DMS53 treated with DMSO at 0.1 percent for 48 hours (cell line): ENCODE measurements at regions not wholly inside any gene's neighbourhood (a gene's known extent, or its start where the extent isn't known, plus 50 kb on each side); places are given as distances from the start of the nearest gene placed in this dataset.

Experiments used
- DNase-seq: peaks from one replicate; lab custom pipeline; 2025; ENCODE audit not compliant: unreplicated experiment; lab: John Stamatoyannopoulos, UW

DNA sequence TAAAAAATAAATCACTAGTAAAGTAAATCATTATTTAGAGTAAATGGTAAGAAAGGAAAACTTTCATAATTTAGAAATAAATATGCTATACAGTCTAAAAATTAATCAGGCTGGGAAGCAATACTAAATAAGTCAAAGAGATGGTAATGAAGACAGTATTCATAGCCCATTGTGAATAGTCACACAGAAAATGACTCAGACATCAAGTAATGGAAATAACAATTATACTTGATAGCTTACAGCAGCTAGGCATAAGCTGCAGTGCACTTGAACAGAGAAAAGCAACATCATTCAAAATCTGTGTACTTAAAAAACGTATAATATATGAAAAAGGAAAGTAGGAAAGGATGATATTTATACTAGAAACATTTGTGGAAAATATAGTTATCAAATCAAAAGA, 642.5 kb upstream of the GNPDA2 start:
- DNase-seq = no peak

DNA sequence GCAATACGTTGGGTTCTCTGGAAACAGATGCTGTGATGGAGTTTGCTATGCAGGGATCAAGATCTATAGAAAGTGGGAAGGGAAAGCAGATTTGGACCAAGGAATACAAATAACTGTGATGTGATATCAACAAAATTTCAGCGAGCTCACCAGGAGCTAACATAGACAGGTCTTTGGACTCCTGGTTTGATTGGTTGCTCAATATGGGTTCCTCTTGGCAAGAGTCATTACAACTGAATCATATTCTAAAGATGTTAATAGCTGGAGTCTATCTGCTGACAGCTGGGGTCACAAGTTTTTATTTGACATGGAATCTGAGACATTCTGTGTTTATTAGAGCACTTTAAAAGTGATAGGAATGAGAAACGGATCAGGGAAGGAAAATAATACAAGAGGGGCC, 637.6 kb upstream of the GNPDA2 start:
- DNase-seq = no peak

DNA sequence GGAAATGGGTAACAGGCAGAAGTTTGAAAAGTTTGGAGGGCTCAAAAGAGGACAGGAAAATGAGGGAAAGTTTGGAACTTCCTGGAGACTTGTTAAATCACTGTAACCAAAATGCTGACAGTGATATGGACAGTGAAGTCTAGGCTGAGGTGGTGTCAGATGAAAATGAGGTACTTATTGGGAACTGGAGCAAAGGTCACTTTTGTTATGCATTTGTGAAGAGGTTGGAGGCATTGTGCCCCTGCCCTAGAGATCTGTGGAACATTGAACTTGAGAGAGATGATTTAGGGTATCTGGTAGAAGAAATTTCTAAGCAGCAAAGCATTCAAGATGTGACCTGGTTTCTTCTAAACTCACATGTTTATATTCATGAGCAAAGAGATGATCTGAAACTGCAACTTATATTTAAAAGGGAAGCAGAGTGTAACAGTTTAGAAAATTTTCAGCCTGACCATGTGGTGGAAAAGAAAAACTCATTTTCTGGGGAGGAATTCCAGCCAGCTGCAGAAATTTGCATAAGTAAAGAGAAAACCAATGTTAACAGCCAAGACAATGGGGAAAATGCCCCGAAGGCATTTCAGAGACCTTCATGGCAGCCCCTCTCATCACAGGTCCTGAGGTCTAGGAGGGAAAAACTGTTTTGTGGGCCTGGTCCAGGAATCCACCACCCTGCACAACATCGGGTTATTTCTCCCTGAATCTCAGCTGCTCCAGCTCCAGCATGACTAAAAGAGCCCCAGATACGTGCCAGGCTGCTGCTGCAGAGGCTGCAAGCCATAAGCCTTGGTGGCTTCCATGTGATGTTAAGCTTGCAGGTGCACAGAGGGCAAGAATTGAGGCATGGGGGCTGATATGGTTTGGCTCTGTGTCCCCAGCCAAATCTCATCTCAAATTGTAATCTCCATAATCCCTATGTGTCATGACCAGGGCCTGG, 632.5 kb upstream of the GNPDA2 start:
- DNase-seq = no peak

DNA sequence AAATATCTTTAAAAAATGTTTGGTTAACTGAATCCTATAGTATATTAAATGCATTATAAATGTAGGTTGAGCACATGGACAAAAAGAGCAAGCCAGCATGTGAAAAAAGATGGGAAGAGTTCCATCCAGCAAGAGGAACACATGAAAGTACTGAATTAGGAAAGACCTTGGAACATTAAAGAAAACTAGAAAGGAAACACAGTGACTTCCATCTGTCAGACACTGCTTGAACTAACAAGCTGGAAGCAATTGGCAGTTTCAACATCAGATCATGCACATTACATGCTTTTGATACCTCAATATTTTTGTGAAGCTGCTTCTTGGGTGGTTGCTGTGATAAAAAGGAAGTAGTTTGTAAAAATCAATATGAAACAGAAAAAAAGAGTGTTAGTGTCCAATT, 626.8 kb upstream of the GNPDA2 start:
- DNase-seq = no peak

DNA sequence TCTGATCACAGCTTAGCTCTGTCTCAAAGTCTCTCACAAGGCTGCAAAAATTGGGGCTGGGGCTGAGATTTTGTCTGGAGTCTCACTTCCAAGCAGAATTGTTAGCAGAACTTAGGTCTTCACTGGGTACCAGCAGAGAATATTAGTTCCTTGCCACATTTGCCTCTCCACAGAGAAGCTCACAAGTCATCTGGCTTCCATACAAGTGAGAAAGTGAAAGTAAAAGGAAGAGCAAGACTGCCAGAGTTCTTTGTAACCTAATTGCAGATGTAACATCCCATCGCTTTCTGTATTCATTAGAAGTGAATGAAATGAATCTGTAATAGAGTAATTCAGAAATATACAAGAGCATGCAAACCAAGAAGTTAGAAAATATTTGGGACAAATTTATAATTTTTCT, 624.1 kb upstream of the GNPDA2 start:
- peak; percentile 54 for DNase-seq

DNA sequence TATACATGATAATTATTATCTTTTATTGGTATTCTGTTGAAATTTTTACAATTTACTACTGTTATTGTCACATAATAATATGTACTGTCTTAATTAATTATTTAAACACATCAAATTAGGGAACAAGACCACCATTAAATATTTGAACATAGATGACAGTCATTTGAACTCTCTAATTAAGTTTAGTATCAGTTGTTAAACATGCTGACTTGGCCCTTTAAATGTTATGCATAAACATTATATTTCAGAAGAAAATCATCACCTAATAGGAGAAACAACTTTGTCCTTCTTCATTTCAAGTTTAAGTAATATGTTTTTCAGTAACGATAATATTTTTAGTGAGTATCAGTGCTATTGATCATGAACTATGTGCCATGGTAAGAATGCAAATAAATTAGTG, 623.5 kb upstream of the GNPDA2 start:
- no peak for DNase-seq

DNA sequence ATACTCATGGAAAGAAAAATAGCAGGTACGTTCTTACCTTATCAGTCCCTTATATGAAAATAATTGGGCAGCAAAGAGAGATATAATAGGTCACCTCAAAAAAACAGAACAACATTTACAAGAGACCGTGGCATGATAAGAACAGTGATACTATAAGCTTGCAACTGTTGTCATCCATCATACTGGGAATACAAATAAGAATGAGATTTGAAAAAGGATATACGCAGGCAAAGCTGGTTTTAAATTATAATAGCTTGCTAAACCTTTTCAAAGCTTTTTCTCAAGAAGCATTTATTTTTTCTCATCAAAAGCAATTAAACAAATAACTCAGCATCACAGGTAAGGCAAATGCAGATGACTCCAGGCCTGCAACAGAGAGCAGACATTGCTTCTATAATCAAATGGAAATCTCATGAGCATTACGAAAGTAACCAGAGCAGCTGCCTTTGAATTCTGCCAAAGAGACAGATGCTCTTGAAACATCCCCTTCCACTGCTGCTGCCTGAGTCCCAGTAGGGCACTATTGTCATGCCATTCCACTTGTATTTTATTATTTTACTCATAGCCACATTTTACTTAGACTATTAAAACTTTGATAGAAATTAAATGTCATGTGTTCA, 620.6 kb upstream of the GNPDA2 start:
- DNase-seq = no peak

DNA sequence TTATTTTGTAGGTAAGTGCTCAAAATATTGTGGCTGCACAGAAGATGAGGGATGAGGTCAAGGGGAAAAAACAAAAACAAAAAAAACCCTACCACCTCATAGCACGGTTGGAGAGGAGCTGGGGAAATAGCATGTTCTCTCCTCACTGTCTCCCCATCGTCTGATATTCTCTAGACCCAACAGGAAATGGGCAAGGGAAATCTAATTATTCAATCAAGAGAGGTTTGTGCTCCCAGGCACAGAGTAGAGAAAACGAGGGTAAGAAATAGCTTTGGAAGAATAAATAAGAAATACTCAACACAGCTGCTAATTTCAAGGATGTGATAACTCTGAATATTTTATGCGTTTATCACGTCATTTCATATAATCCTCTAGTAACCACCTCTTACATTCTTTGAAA, 619.2 kb upstream of the GNPDA2 start:
- no peak for DNase-seq

DNA sequence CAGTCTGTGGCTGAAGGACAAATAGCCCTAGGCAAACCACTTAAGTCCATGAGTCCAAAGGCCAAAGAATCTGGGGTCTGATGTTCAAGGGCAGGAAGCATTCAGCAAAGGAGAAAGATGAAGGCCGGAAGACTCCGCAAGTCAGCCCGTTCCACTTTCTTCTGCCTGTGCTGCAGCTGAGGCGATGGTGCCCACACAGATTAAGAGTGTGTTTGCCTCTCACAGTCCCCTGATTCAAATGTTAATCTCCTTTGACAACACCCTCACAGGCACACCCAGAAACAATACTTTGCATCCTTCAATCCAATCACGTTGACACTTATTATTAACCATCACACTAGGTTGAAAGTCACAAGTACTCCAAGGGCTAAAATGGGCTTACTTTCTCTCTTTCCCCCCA, 605.4 kb upstream of the GNPDA2 start:
- no peak for DNase-seq

DNA sequence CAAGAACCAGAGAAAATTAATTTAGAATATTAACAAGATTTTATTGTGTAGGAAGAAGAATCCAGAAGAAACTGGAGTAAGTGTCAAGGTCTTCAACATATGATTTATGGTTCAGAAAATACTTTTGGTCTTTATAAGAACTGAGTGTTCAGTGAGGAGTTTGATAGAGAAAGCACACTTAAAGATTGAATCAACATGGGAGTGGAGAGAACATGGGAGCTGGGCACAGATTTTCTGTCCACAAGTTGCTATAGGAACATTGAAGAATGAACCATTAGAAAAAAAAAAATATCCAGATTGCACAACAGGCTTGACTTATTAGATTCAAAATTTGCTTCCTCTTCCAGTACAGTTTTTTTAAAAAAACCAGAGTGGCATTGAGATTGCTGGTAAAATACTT, 601.2 kb upstream of the GNPDA2 start:
- no peak for DNase-seq

DNA sequence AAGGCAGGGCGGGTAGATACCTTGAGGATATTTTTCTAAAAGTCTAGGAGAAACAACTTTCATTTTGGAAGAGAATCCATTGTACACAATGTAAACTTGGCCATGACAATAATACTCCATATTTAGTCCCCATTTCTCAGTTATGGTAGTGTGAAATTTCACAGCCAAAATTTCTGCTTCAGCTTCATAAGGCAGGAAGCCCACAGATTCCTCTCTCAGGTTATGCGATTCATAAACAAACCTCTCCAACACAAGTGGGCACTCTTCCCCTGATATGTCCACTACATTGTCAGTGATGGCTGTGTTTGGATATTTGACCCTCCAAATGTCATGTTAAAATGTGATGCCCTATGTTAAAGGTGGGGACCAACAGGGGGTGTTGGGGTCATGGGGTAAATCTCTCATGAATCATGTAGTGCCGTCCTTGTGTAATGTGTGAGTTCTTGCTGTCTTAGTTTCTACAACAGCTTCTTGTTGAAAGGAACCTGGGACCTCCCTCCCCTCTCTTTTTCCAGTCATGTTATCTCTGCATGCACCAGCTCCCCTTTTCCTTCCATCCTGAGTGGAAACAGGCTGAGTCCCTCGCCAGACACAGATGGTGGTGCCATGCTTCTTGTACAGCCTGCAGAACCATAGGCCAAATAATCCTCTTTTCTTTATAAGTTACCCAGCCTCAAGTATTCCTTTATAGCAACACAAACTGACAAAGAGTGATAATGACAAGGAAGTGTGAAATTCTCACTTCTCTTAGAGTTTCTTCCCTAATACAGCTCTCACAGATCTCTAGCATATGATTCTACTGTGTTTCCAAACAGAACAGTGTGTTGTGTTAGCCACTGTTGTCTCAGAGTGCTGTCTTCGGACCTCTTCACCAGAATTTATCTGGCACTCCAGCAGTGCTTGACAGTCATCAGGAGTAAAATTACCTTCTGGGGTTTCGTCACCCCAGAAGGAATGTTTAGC, 598.4 kb upstream of the GNPDA2 start:
- DNase-seq = no peak

DNA sequence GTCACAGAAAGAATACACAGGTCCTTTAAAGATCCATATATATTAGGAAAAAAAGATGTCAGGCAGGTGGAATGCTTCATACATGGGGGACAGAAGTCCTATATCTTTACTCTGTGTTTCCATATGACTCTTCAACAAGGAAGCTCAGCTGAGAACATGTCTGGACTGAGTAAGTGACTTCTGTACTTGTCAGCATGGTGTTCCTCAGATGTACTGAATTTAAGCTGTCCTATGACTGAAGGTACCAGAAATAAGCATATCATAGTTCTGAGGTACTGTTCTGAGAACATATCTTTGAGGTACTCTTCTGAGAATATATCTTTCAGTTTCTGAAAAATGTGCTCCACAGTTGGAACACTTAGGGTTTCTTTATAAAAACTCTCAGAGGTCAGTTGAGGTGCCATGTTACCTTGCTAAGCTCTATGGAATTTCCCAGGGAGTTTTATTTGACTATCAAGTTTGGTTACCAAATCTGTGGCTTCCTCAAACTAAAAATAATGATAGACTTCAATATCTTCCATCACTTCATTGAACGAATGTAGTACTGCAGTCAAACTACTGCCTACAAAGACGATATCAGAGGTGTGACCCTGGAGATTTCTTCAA, 597.2 kb upstream of the GNPDA2 start:
- DNase-seq = no peak

DNA sequence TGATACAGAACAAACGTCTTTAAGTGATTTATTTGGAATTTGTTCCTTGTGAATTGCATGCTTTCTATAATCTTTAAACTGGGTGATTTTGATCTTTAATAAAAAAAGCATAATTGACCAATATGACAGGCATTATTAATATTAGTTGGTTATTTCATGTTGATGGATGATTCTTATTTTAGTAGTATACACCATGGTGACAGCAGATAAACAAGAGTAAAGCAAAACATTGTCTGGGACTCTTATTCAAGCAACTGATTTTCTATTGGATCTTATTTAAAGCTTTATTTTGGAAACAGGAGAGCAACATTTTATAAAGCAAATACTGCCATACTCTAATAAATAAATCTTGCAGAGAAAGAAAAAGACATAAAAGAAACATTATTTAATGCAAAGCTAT, 591.4 kb upstream of the GNPDA2 start:
- DNase-seq = no peak

DNA sequence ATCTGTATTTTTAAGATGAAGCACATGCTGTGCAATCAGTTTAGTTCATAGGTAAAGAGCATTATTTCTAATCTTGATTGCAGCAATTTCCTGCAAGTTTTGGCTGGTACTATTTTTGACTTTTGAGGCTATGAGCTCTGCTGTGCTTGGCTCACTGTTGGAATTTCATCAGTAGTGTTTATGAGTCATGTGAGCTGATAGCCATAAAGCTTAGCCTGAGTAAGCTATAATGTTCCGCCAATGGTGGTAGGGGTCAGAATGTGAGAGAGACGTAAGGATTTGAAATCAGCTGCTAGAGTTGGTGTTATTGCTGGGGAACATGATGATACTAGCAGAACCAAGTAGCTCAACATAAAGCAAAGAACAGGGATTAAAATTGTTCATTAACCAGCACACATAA, 590.9 kb upstream of the GNPDA2 start:
- no peak for DNase-seq

DNA sequence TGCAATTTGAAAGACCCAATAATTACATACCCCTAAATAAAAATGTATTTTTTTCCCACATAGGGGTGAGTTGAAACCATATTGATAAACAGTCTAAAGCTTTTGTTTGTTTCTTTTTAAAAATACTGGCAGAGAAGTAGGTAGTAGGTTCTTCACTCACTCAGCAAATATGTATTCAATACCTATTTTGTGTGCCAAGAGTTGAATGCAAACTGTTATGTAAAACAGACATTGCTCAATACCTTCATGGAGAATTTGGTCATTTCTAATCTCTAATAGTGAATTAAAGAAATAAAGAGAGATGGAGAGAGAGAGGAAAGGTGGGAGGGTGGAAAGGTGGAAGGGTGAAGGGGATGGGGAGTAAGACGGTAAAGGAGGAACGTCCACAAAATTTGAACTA, 589.9 kb upstream of the GNPDA2 start:
- DNase-seq = no peak

DNA sequence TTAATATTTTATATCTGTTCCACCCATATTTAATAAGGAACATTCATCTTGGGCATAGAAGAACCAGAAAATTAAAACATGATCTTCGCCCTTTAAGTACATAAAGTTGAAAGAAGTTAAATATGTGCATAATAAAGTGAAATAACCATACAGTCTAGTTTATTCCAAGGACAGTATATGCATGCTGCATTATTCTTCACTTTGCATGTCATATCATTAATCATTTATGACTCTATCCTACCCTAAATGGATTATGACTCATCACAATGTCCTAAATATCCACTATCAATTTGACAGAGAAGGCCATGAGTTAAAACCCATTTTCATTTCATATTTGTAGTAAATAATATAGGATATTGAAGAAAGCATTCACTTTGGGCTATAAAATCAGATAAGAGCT, 576.5 kb upstream of the GNPDA2 start:
- DNase-seq = no peak

DNA sequence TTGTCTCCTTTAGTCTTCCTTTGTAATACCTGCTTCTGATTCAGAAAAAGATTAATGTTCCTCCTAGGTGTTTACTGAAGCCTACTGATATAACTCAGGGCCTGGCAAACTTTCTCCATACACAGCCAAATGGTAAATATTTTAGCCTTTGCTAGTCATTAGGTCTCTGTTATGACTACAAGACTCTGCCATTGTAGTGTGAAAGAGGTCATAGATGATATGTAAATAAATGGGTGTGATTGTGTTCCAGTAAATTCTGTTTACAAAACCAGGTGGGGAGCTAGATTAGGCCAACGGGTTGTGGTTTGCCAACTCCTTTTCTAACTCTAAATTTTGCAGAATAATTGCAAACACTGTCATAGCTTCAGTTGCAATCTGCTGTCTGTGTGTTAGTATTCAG, 568.1 kb upstream of the GNPDA2 start:
- DNase-seq = no peak

DNA sequence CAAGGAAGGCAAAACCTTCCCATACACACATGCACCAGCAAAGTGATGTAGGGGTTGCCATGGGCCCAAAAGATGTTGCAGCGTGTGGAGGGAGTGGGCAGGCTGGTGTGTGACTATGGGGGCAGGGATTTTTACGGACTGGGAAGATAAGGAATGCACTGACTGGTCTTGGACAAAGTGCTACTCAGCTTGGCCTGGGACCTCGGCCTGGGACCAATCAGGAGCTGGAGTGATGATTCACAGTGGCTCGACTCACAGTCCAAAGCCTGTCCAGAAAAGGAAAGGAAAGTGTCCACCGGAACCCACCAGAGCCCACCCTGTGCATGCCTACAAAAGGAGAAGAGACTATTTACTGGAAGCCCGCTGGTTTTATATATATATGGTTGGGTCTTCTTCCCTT, 567.0 kb upstream of the GNPDA2 start:
- DNase-seq = no peak

DNA sequence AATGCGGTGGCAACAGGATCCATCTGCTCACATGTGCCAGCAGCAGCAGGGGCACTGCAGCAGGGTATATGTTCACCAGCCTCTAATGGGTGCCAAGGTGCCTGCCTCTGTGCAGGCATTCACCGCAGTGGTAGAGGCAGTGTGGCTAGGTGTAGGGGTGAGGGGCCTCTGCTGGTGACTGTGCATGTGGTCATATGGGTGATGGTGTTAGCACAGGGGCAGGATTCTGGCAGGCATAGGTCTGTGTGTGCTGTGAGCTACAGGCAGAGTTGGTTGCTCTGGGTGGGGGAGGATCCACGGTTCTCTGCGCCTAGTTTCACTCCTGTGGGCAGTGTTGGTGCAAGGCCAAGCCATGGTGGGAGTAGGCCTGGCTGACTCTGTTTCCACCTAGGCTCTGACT, 566.5 kb upstream of the GNPDA2 start:
- DNase-seq = no peak

DNA sequence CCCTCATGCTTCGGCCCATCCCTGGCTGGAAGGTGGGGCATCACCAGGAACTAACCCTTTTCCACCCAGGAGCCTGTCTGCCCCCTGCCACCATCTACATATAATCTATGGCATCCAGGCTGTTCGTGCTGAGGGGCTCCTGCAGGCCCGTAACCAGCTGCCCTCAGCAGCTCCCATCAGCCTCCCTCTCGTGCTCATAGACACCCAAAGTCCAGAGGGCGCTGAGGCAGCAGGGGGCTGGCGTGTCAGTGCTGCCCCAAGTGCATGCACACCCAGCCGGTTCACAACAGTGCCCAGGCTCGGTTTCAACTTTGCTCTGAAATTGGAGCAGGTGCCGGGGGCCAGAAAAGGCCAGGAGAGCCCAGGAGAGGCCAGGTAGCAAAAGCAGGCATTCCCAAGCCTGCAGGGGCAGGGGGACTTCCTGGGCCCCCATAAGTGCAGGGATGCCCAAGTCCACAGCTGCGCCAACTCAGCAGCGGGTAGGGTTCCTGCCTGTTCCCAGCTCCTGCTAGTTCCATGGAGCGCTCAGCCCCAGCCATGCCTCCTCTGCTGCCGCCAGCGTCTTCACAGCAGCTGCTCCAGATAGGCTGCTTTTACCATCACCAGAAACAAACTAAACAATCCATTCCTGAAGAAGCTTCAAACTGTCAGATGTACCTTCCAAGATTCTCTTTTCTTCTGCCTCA, 558.2 kb upstream of the GNPDA2 start:
- DNase-seq = no peak

DNA sequence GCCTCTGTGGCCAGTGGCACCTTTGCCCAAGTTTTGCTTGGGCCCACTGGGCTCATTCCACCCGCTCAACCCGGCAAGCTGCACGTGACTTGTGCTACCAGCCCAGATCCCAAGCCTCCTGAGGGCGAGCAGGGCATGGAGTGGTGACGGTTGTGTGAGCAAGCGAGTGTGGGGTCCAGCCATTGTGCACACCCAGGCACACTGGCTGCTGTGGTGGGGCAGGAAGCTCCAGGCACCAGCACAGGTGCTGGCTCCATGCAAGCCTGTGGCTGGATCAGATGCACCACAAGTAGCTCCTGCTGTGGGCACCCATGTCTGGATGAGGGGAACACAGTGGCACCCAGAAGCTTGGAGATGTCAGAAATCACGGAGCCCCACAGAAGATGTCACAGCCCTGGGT, 557.0 kb upstream of the GNPDA2 start:
- no peak for DNase-seq
